Sigmoid colon (tissue), 6 donors: ENCODE measurements at regions not wholly inside any gene's neighbourhood (a gene's known extent, or its start where the extent isn't known, plus 50 kb on each side); places are given as distances from the start of the nearest gene placed in this dataset.

Source experiments
- DNase-seq: peaks from one replicate; pipeline ENCODE4 v3.0.0-alpha.2; 2019
- H3K27ac ChIP-seq, 4 donors: fragments of 200-600 bp; sonication (generic); one replicate each; pipeline ENCODE4 v1.5.1; 2016 to 2019; ENCODE audit warnings: mild to moderate bottlenecking in 1 of 4
- H3K27me3 ChIP-seq, 3 donors: fragments of 200-600 bp; sonication (generic); one replicate each; pipeline ENCODE4 v1.5.1; 2019; ENCODE audit warnings: mild to moderate bottlenecking in 1 of 3
- H3K36me3 ChIP-seq, 4 donors: fragments of 200-600 bp; sonication (generic); one replicate each; pipeline ENCODE4 v1.5.1; 2016 to 2019
- H3K4me1 ChIP-seq, 4 donors: fragments of 200-600 bp; sonication (generic); one replicate each; pipeline ENCODE4 v1.5.1; 2017 to 2019
- H3K4me3 ChIP-seq, 4 donors: fragments of 200-600 bp; sonication (generic); one replicate each; pipeline ENCODE4 v1.5.1; 2017 to 2019; ENCODE audit warnings: mild to moderate bottlenecking in 2 of 4, moderate library complexity in 1 of 4
- H3K9me3 ChIP-seq, 4 donors: fragments of 200-600 bp in 3 of 4; sonication (generic) in 3 of 4; one replicate each; pipeline versions ENCODE4 v1.5.1 to v1.6.1; 2013 to 2019
- EP300 ChIP-seq, 4 donors: sonication (generic); formaldehyde crosslinking; IDR thresholded peaks; one replicate each; pipeline ENCODE4 v1.6.1; 2017; ENCODE audit warnings: antibody characterized with exemption in 4 of 4
- POLR2A ChIP-seq, 2 donors: fragments of 450-650 bp; IDR thresholded peaks; one replicate each; pipeline ENCODE4 v1.6.1; 2016; ENCODE audit warnings: antibody characterized with exemption in 2 of 2, mild to moderate bottlenecking in 2 of 2, moderate library complexity in 2 of 2
- POLR2AphosphoS5 ChIP-seq, 4 donors: sonication (generic); formaldehyde crosslinking; IDR thresholded peaks; one replicate each; pipeline ENCODE4 v1.6.1; 2017; ENCODE audit warnings: antibody characterized with exemption in 4 of 4
- WGBS, 2 donors: extraction: QIAGEN DNeasy Blood & Tissue Kit; methylation state at CpG; one replicate each; pipeline ENCODE4 v1.1.7; 2013; 5-methylcytosine and 5-hydroxymethylcytosine counted together
- intact Hi-C: fragments of 100-400 bp; cut with DNase I; formaldehyde crosslinking; loops from one replicate; pipeline ENCODE4 v1.15.1; 2023
- TF ChIP-seq, protein P1 (sequence below), 4 experiments: fragments of 450-650 bp in 3 of 4; fragments of 200-600 bp in 1 of 4; IDR thresholded peaks; one replicate each; pipeline ENCODE4 v1.5.1; 2016 to 2019; ENCODE audit warnings: antibody characterized with exemption in 4 of 4, mild to moderate bottlenecking in 3 of 4, moderate library complexity in 2 of 4
- donor health status: healthy with polysubstance abuse.
- donor health status: healthy.

DNA sequence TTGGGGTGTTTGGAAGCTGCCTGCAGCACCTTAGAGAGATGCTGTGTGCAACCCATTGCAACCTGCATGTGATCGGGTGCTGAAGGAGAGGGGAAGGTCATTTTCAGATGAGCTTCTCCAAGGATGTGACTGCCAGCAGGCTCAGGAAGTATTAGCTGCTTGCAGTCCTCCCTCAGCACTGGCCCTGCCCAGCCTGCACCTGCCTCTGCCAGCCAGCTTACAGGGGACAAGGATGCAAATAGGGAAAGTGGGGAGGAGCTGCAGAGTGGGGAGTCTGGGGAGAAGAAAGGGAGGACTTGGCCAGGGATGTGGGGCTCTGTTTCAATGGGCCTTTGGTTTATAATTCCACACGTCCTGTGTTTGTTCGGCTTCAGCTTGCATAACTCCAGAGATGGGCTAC is 254.5 kb downstream of the RRAGC start:
- no peak for DNase-seq
- WGBS, 2 donors = 73 to 87% methylated on average over 3 of the region's 3 CpGs
- intact Hi-C loops = loop anchor here (10.0 kb wide), 1 partner anchor 210 kb away; no protein-coding TSS in a partner anchor

DNA sequence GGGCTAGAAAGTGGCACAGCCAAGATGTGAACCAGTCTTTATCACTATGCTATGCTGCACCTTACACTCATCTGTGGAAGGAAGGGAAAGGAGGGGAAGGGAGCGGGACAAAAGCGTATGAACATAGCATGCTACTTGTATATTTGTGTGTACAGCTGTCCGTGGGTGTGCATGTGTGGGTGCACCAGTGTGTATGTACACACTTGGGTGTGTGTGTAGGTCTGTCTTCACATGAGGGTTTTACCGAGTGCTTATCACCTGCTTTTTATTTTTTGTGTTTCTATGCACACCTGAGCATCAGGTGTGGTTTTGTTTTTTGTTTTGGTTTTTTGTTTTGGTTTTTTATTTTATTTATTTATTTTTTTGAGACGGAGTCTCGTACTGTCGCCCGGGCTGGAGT is 255.7 kb downstream of the RRAGC start:
- 77 to 88% methylated on average over 8 of the region's 8 CpGs for WGBS, 2 donors
- no peak overlapping the region for H3K27ac ChIP-seq
- intact Hi-C loops = loop anchor here (10.0 kb wide), 1 partner anchor 211 kb away; no protein-coding TSS in a partner anchor

More for the DNA sequence above, 254.5 kb downstream of the RRAGC start:
- Histone ChIP-seq H3K4me3 (no peak overlapping the region), H3K27me3 (peaks cover 0 to 8% (median 0%) of the 10 kb centered on the region in 3 donors), H3K9me3 (no peaks in the 10 kb centered on the region), H3K27ac (no peak overlapping the region), H3K36me3 (no peaks in the 10 kb centered on the region), H3K4me1 (no peaks in the 10 kb centered on the region)
- TF ChIP-seq POLR2A (IDR thresholded peaks at IDR 0.05) (no peak), POLR2AphosphoS5 (IDR thresholded peaks at IDR 0.05) (no peak), EP300 (IDR thresholded peaks at IDR 0.05) (no peak)
- TF ChIP-seq, protein P1, sequence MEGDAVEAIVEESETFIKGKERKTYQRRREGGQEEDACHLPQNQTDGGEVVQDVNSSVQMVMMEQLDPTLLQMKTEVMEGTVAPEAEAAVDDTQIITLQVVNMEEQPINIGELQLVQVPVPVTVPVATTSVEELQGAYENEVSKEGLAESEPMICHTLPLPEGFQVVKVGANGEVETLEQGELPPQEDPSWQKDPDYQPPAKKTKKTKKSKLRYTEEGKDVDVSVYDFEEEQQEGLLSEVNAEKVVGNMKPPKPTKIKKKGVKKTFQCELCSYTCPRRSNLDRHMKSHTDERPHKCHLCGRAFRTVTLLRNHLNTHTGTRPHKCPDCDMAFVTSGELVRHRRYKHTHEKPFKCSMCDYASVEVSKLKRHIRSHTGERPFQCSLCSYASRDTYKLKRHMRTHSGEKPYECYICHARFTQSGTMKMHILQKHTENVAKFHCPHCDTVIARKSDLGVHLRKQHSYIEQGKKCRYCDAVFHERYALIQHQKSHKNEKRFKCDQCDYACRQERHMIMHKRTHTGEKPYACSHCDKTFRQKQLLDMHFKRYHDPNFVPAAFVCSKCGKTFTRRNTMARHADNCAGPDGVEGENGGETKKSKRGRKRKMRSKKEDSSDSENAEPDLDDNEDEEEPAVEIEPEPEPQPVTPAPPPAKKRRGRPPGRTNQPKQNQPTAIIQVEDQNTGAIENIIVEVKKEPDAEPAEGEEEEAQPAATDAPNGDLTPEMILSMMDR (IDR thresholded peaks at IDR 0.05) = no peak

DNA sequence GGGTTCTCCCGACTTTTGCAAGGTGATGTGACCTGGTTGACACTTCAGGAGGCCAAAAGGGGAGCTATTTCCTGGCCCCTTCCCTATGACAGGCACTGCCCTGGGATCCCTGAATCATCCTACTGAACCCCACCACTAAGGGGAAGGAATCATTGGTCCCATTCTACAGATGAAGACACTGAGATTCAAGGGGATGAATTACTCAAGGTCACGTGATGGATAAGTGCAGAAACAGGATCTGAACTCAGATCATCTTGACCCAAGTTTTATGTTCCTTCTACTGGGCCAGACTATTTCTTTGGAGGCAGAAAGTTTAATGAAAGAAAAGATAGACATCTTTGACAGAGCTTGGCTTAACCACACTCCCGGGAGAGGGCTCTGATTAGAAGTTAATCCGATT is 258.7 kb downstream of the RRAGC start:
- DNase-seq = no peak
- peaks cover 0 to 4% (median 3%) of the 10 kb centered on the region in 3 donors for H3K27me3 ChIP-seq
- no peak overlapping the region for H3K4me3 ChIP-seq
- H3K36me3 ChIP-seq = no peaks in the 10 kb centered on the region
- TF ChIP-seq EP300 (IDR thresholded peaks at IDR 0.05) (no peak), POLR2A (IDR thresholded peaks at IDR 0.05) (no peak), POLR2AphosphoS5 (IDR thresholded peaks at IDR 0.05) (no peak)
- TF ChIP-seq, protein P1 (IDR thresholded peaks at IDR 0.05) = no peak
- WGBS, 2 donors = 64 to 81% methylated on average over 4 of the region's 4 CpGs
- no peaks in the 10 kb centered on the region for H3K9me3 ChIP-seq
- H3K4me1 ChIP-seq = no peaks in the 10 kb centered on the region
- intact Hi-C loops = loop anchor here (10.0 kb wide), 1 partner anchor 214 kb away; no protein-coding TSS in a partner anchor
- H3K27ac ChIP-seq = no peak overlapping the region

More for the DNA sequence above, 255.7 kb downstream of the RRAGC start:
- Histone ChIP-seq H3K9me3 (no peaks in the 10 kb centered on the region), H3K4me1 (no peaks in the 10 kb centered on the region), H3K27me3 (peaks cover 0 to 4% (median 0%) of the 10 kb centered on the region in 3 donors), H3K4me3 (no peak overlapping the region), H3K36me3 (no peaks in the 10 kb centered on the region)
- no peak for TF ChIP-seq POLR2AphosphoS5 (IDR thresholded peaks at IDR 0.05)
- TF ChIP-seq, protein P1 (IDR thresholded peaks at IDR 0.05) = no peak
- no peak for TF ChIP-seq EP300 (IDR thresholded peaks at IDR 0.05)
- no peak for TF ChIP-seq POLR2A (IDR thresholded peaks at IDR 0.05)
- DNase-seq = no peak

DNA sequence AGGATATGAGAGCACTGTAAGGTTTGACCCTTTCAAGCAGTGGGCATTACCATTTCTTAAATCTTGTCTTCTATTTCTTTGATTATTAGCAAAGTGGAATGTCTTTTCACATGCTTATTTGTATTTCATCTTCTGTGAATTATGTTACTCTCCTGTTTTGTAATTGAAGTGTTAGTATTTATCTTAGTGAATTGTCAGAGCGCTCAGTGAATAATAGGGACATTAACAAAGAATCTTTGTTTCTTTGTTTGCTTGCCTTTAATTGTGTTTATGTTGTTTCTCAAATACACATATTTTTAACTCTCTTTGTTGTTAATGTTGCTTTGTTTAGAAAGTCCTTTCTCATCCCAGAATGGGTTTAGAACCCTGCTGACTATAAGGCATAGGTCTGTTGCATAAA is 259.3 kb downstream of the RRAGC start:
- TF ChIP-seq, protein P1 (IDR thresholded peaks at IDR 0.05) = no peak
- TF ChIP-seq POLR2A (IDR thresholded peaks at IDR 0.05) (no peak), EP300 (IDR thresholded peaks at IDR 0.05) (no peak), POLR2AphosphoS5 (IDR thresholded peaks at IDR 0.05) (no peak)
- H3K27me3 ChIP-seq = peaks cover 0 to 4% (median 3%) of the 10 kb centered on the region in 3 donors
- intact Hi-C loops = loop anchor here (10.0 kb wide), 1 partner anchor 215 kb away; no protein-coding TSS in a partner anchor
- WGBS, 2 donors = 71 to 81% methylated on average over 1 of the region's 1 CpG
- no peaks in the 10 kb centered on the region for H3K9me3 ChIP-seq
- no peaks in the 10 kb centered on the region for H3K36me3 ChIP-seq
- H3K4me1 ChIP-seq = no peaks in the 10 kb centered on the region
- no peak overlapping the region for H3K4me3 ChIP-seq
- DNase-seq = no peak
- H3K27ac ChIP-seq = no peak overlapping the region

DNA sequence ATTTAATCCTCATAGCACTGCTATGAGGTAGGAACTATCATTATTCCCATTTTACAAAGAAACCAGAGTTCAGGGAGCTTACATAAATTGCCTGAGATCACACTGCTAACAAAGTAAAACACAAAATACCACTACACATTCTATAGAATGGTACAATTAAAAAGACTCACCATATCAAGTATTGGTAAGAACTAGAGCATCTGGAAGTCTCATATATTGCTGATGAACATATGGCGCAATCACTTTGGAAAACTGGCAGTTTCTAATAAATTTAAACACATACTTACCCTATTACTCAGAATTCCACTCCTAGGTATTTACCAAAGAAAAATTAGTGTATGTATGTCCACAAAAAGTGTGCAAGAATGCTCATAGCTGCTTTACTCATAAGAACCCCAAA is 261.5 kb downstream of the RRAGC start:
- H3K27ac ChIP-seq = no peak overlapping the region
- no peak overlapping the region for H3K4me3 ChIP-seq
- H3K36me3 ChIP-seq = no peaks in the 10 kb centered on the region
- peaks cover 0 to 9% (median 4%) of the 10 kb centered on the region in 4 donors for H3K9me3 ChIP-seq
- DNase-seq = no peak
- H3K4me1 ChIP-seq = no peaks in the 10 kb centered on the region
- TF ChIP-seq POLR2AphosphoS5 (IDR thresholded peaks at IDR 0.05) (no peak), POLR2A (IDR thresholded peaks at IDR 0.05) (no peak), EP300 (IDR thresholded peaks at IDR 0.05) (no peak)
- TF ChIP-seq, protein P1 (IDR thresholded peaks at IDR 0.05) = no peak
- intact Hi-C loops = no loop called here
- WGBS, 2 donors = 92 to 94% methylated on average over 1 of the region's 1 CpG
- peaks cover 0 to 4% (median 3%) of the 10 kb centered on the region in 3 donors for H3K27me3 ChIP-seq
